DOHH2 (cell line): ENCODE measurements at regions not wholly inside any gene's neighbourhood (a gene's known extent, or its start where the extent isn't known, plus 50 kb on each side); places are given as distances from the start of the nearest gene placed in this dataset.

Source experiments
- CTCF ChIP-seq: fragments of 200-600 bp; sonication (generic); IDR thresholded peaks from one replicate; pipeline ENCODE4 v1.5.1; 2014; ENCODE audit warnings: antibody characterized with exemption, mild to moderate bottlenecking, low read depth, low read length; ENCODE audit not compliant: poor library complexity, severe bottlenecking
- EZH2phosphoT487 ChIP-seq: fragments of 200-600 bp; sonication (generic); IDR thresholded peaks from 2 replicates; pipeline ENCODE4 v1.6.1; 2017; ENCODE audit warnings: borderline replicate concordance, mild to moderate bottlenecking, antibody characterized with exemption, low read length, moderate library complexity, mixed read lengths

GRCh38 chr15:38019066-38019465, 84.6 kb downstream of the TMCO5A start:
- TF ChIP-seq CTCF (no peak), EZH2phosphoT487 (no peak)
